Keratinocyte (primary cell): ENCODE measurements at regions not wholly inside any gene's neighbourhood (a gene's known extent, or its start where the extent isn't known, plus 50 kb on each side); places are given as distances from the start of the nearest gene placed in this dataset.

ENCODE experiments used
- DNase-seq: peaks from one replicate; pipeline ENCODE4 v3.0.0-alpha.2; 2011; ENCODE audit warnings: low read depth, missing footprints, low spot score
- FAIRE-seq: peaks from 2 replicates; lab custom pipeline; 2011; peaks lifted over from hg19 to GRCh38; lab: Jason Lieb, UNC
- H2AFZ ChIP-seq: 2 replicates; pipeline ENCODE4 v1.6.0; 2012; ENCODE audit warnings: low read length, control low read depth, inconsistent platforms; ENCODE audit not compliant: control insufficient read depth
- H3K27ac ChIP-seq: 2 replicates; pipeline ENCODE4 v1.5.1; 2011; ENCODE audit warnings: low read length; ENCODE audit not compliant: control insufficient read depth, insufficient read depth
- H3K27me3 ChIP-seq: 3 replicates; pipeline ENCODE4 v1.6.0; 2011; ENCODE audit warnings: low read length; ENCODE audit not compliant: control insufficient read depth, insufficient read depth; ENCODE audit errors: extremely low read depth
- H3K36me3 ChIP-seq, 2 experiments: 2 replicates in 1 of 2; 3 replicates in 1 of 2; pipeline ENCODE4 v1.5.1; 2011; ENCODE audit warnings: low read length in 2 of 2, mild to moderate bottlenecking in 1 of 2; ENCODE audit not compliant: control insufficient read depth in 2 of 2, insufficient read depth in 2 of 2; ENCODE audit errors: extremely low read depth in 1 of 2
- H3K4me1 ChIP-seq: 3 replicates; pipeline ENCODE4 v1.5.1; 2011; ENCODE audit warnings: low read length; ENCODE audit not compliant: control insufficient read depth, insufficient read depth; ENCODE audit errors: extremely low read depth
- H3K4me2 ChIP-seq: 3 replicates; pipeline ENCODE4 v1.6.0; 2011; ENCODE audit warnings: low read depth, low read length; ENCODE audit not compliant: control insufficient read depth, insufficient read depth; ENCODE audit errors: extremely low read depth
- H3K4me3 ChIP-seq, 3 experiments: fragments of 200-600 bp in 1 of 3; sonication (generic) in 1 of 3; 2 replicates in 2 of 3; 3 replicates in 1 of 3; pipeline ENCODE4 v1.5.1; 2011 to 2016; ENCODE audit warnings: low read length in 3 of 3, mild to moderate bottlenecking in 3 of 3, control low read depth in 2 of 3, inconsistent platforms in 1 of 3, low read depth in 1 of 3, mixed read lengths in 1 of 3, mixed run types in 1 of 3, moderate library complexity in 1 of 3; ENCODE audit not compliant: control insufficient read depth in 2 of 3, insufficient read depth in 2 of 3; ENCODE audit errors: extremely low read depth in 1 of 3
- H3K79me2 ChIP-seq: 2 replicates; pipeline ENCODE4 v1.6.0; 2012; ENCODE audit warnings: low read length; ENCODE audit not compliant: control insufficient read depth, insufficient read depth
- H3K9ac ChIP-seq: 3 replicates; pipeline ENCODE4 v1.6.0; 2011; ENCODE audit warnings: low read length; ENCODE audit not compliant: control insufficient read depth, insufficient read depth; ENCODE audit errors: extremely low read depth
- H3K9me1 ChIP-seq: 3 replicates; pipeline ENCODE4 v1.6.0; 2011; ENCODE audit warnings: low read length; ENCODE audit not compliant: control insufficient read depth, insufficient read depth; ENCODE audit errors: extremely low read depth
- H3K9me3 ChIP-seq: 2 replicates; pipeline ENCODE4 v1.5.1; 2012; ENCODE audit warnings: low read depth, low read length; ENCODE audit not compliant: control insufficient read depth
- H4K20me1 ChIP-seq: 3 replicates; pipeline ENCODE4 v1.6.0; 2011; ENCODE audit warnings: low read length; ENCODE audit not compliant: control insufficient read depth, insufficient read depth; ENCODE audit errors: extremely low read depth
- EZH2 ChIP-seq: IDR thresholded peaks from one replicate; pipeline ENCODE4 v1.6.1; 2012; ENCODE audit warnings: inconsistent platforms, mild to moderate bottlenecking, low read length, moderate library complexity
- dilution Hi-C: fragments of 300-500 bp; cut with MboI; formaldehyde crosslinking; loops from one replicate; pipeline ENCODE4 v1.7.0; 2020; ENCODE audit warnings: low sequenced_read_pairs; ENCODE audit not compliant: extremely low pct_ligation_motif_present
- TF ChIP-seq, protein P1 (sequence below), 3 experiments: IDR thresholded peaks in 1 of 3; conservative IDR thresholded peaks in 1 of 3; optimal IDR thresholded peaks in 1 of 3; 2 replicates in 2 of 3; 3 replicates in 1 of 3; pipeline versions ENCODE3 to v1.5.1; 2011; ENCODE audit warnings: low read length in 3 of 3, mild to moderate bottlenecking in 3 of 3, moderate library complexity in 2 of 3, control low read depth in 1 of 3, inconsistent platforms in 1 of 3; ENCODE audit not compliant: insufficient read depth in 2 of 3; ENCODE audit errors: extremely low read depth in 1 of 3

- Histone ChIP-seq H3K4me1 (peaks cover 4% of the 10 kb centered on the region), H3K9me3 (no peaks in the 10 kb centered on the region), H4K20me1 (no peaks in the 10 kb centered on the region), H3K4me3 (no peak overlapping the region), H3K79me2 (no peaks in the 10 kb centered on the region), H3K27me3 (no peaks in the 10 kb centered on the region), H3K4me2 (no peak overlapping the region), H3K9me1 (no peaks in the 10 kb centered on the region), H3K36me3 (no peaks in the 10 kb centered on the region), H2AFZ (no peak overlapping the region), H3K27ac (no peak overlapping the region), H3K9ac (no peak overlapping the region)
- dilution Hi-C loops = no loop called here
- TF ChIP-seq, protein P1, sequence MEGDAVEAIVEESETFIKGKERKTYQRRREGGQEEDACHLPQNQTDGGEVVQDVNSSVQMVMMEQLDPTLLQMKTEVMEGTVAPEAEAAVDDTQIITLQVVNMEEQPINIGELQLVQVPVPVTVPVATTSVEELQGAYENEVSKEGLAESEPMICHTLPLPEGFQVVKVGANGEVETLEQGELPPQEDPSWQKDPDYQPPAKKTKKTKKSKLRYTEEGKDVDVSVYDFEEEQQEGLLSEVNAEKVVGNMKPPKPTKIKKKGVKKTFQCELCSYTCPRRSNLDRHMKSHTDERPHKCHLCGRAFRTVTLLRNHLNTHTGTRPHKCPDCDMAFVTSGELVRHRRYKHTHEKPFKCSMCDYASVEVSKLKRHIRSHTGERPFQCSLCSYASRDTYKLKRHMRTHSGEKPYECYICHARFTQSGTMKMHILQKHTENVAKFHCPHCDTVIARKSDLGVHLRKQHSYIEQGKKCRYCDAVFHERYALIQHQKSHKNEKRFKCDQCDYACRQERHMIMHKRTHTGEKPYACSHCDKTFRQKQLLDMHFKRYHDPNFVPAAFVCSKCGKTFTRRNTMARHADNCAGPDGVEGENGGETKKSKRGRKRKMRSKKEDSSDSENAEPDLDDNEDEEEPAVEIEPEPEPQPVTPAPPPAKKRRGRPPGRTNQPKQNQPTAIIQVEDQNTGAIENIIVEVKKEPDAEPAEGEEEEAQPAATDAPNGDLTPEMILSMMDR (optimal IDR thresholded peaks at IDR 0.05 in 1 of 3, IDR thresholded peaks at IDR 0.05 in 1 of 3, conservative IDR thresholded peaks at IDR 0.05 in 1 of 3; ENCODE audit: extremely low read depth in 1 of 3, insufficient read depth in 2 of 3, low read length in 3 of 3) = no peak
- no peak for TF ChIP-seq EZH2
- FAIRE-seq = no peak
- no peak for DNase-seq
Measured at GRCh38 chr3:14290631-14291385, 111.6 kb upstream of the SLC6A6 start.

DNA sequence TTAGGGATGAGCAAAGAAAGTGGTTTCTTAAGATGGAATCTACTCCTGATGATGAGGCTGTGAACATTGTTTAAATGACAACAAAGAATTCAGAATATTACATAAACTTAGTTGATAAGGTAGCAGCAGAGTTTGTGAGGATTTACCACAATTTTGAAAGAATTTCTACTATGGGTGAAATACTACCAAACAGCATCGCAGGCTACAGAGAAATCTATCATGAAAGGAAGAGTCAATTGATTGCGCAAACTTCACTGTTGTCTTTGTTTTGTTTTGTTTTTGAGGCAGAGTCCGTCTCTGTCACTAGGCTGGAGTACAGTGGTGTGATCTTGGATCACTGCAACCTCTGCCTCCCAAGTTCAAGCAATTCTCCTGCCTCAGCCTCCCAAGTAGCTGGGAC lies 107.4 kb upstream of the SLC6A6 start:
- Histone ChIP-seq H2AFZ (no peak overlapping the region), H3K4me3 (no peak overlapping the region), H3K4me2 (no peak overlapping the region), H3K9me1 (no peaks in the 10 kb centered on the region), H4K20me1 (no peaks in the 10 kb centered on the region), H3K9ac (no peak overlapping the region), H3K4me1 (peaks cover 12% of the 10 kb centered on the region), H3K27ac (no peak overlapping the region), H3K27me3 (no peaks in the 10 kb centered on the region), H3K36me3 (no peaks in the 10 kb centered on the region), H3K79me2 (no peaks in the 10 kb centered on the region), H3K9me3 (no peaks in the 10 kb centered on the region)
- TF ChIP-seq, protein P1 (optimal IDR thresholded peaks at IDR 0.05 in 1 of 3, IDR thresholded peaks at IDR 0.05 in 1 of 3, conservative IDR thresholded peaks at IDR 0.05 in 1 of 3; ENCODE audit: extremely low read depth in 1 of 3, insufficient read depth in 2 of 3, low read length in 3 of 3) = no peak
- no peak for TF ChIP-seq EZH2
- DNase-seq (no peak), FAIRE-seq (no peak)
- dilution Hi-C loops = no loop called here
